Smooth muscle cell (in vitro differentiated cells): ENCODE measurements at regions not wholly inside any gene's neighbourhood (a gene's known extent, or its start where the extent isn't known, plus 50 kb on each side); places are given as distances from the start of the nearest gene placed in this dataset.
A peak's percentile ranks its signal among the peaks of the same experiment; 100 is the strongest.

Source experiments
- DNase-seq: peaks from one replicate; lab custom pipeline; 2025; ENCODE audit not compliant: unreplicated experiment; lab: John Stamatoyannopoulos, UW
- H2AFZ ChIP-seq: fragments of 200-600 bp; sonication (generic); 2 replicates; pipeline ENCODE4 v1.6.0; 2016; ENCODE audit warnings: antibody characterized with exemption, low read depth, mild to moderate bottlenecking
- H3F3A ChIP-seq: fragments of 200-600 bp; sonication (generic); 2 replicates; pipeline ENCODE4 v1.6.0; 2017; ENCODE audit warnings: antibody characterized with exemption, low read depth
- H3K27ac ChIP-seq: fragments of 200-600 bp; sonication (generic); 2 replicates; pipeline ENCODE4 v1.5.1; 2016; ENCODE audit warnings: low read depth, mild to moderate bottlenecking
- H3K27me3 ChIP-seq: fragments of 200-600 bp; sonication (generic); 2 replicates; pipeline ENCODE4 v1.6.1; 2016; ENCODE audit warnings: low read depth, mild to moderate bottlenecking
- H3K36me3 ChIP-seq: fragments of 200-600 bp; sonication (generic); 2 replicates; pipeline ENCODE4 v1.5.1; 2016; ENCODE audit warnings: low read depth
- H3K4me1 ChIP-seq: fragments of 200-600 bp; sonication (generic); 2 replicates; pipeline ENCODE4 v1.5.1; 2016; ENCODE audit warnings: low read depth
- H3K4me2 ChIP-seq: fragments of 200-600 bp; sonication (generic); 2 replicates; pipeline ENCODE4 v1.6.0; 2016; ENCODE audit warnings: mild to moderate bottlenecking
- H3K4me3 ChIP-seq: fragments of 200-600 bp; sonication (generic); 2 replicates; pipeline ENCODE4 v1.5.1; 2016; ENCODE audit warnings: mild to moderate bottlenecking
- H3K79me2 ChIP-seq: fragments of 200-600 bp; sonication (generic); 2 replicates; pipeline ENCODE4 v1.6.0; 2016; ENCODE audit warnings: low read depth, mild to moderate bottlenecking
- H3K9ac ChIP-seq: fragments of 200-600 bp; sonication (generic); 2 replicates; pipeline ENCODE4 v1.6.0; 2016; ENCODE audit warnings: low read depth
- H3K9me3 ChIP-seq: fragments of 200-600 bp; sonication (generic); replicated peaks from 2 replicates; pipeline ENCODE4 v1.5.1; 2016; ENCODE audit warnings: low read depth
- H4K20me1 ChIP-seq: fragments of 200-600 bp; sonication (generic); 2 replicates; pipeline ENCODE4 v1.6.0; 2016; ENCODE audit warnings: low read depth
- WGBS: methylation state at CpG from one replicate; pipeline ENCODE4 v1.1.7; 2016; ENCODE audit warnings: low lambda C conversion rate; 5-methylcytosine and 5-hydroxymethylcytosine counted together
- TF ChIP-seq, protein P1 (sequence below): fragments of 200-600 bp; sonication (generic); IDR thresholded peaks from 2 replicates; pipeline ENCODE4 v1.5.1; 2017; ENCODE audit warnings: borderline replicate concordance, mild to moderate bottlenecking, antibody characterized with exemption; ENCODE audit not compliant: insufficient read depth, poor library complexity, severe bottlenecking

DNA sequence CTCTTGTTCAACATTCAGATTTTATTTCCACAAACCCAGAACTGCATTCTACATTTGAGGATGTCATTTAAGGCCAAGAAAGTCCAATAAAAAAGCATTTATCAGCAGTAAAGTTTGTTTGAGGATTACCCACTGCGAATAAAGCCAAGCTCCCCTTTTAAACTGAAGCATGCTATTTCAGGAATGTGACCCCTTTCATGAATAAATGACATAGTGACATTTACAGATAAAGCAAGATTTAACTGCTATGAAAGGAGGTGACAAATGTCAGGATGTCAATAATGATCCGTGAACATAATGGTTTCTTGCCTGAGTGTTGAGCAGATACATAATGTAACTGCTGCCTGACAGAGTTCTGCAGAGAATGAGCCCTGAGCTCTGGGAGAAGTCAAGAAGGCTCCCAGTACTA is 146.3 kb downstream of the TDRD15 start:
- Histone ChIP-seq H3K4me1 (peaks cover 18% of the 10 kb centered on the region), H3K27me3 (peaks cover 6% of the 10 kb centered on the region), H3K9ac (no peak overlapping the region), H3K27ac (peak overlapping the region; percentile 6), H3K79me2 (no peaks in the 10 kb centered on the region), H3F3A (peaks cover 3% of the 10 kb centered on the region), H4K20me1 (no peaks in the 10 kb centered on the region), H3K4me3 (no peak overlapping the region), H3K9me3 (no peaks in the 10 kb centered on the region), H3K4me2 (peak overlapping the region; percentile 32), H3K36me3 (no peaks in the 10 kb centered on the region), H2AFZ (no peak overlapping the region)
- 21% methylated on average over 2 of the region's 2 CpGs for WGBS
- TF ChIP-seq, protein P1, sequence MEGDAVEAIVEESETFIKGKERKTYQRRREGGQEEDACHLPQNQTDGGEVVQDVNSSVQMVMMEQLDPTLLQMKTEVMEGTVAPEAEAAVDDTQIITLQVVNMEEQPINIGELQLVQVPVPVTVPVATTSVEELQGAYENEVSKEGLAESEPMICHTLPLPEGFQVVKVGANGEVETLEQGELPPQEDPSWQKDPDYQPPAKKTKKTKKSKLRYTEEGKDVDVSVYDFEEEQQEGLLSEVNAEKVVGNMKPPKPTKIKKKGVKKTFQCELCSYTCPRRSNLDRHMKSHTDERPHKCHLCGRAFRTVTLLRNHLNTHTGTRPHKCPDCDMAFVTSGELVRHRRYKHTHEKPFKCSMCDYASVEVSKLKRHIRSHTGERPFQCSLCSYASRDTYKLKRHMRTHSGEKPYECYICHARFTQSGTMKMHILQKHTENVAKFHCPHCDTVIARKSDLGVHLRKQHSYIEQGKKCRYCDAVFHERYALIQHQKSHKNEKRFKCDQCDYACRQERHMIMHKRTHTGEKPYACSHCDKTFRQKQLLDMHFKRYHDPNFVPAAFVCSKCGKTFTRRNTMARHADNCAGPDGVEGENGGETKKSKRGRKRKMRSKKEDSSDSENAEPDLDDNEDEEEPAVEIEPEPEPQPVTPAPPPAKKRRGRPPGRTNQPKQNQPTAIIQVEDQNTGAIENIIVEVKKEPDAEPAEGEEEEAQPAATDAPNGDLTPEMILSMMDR: no peak
- DNase-seq: no peak

DNA sequence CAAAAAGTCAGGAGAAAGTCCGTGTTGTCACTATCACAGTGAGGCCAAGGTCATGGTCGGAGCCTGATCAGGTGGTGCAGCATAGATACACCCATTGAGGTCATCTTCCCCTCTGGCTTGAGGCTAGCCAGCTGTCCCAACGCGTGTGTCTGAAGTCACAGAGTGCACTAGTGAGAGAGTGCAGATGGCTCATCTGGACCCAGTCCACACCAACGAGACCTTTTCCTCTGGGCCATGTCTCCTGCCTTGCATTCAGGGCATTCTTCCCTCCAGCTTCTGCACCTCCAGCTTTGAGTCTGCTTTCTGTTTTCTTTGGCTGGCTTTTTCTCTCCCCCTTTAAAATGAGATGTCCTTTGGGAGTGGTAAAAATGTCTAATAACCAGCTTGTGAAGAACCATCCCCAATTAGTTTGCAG is 146.9 kb downstream of the TDRD15 start:
- WGBS: 37% methylated on average over 5 of the region's 5 CpGs

DNA sequence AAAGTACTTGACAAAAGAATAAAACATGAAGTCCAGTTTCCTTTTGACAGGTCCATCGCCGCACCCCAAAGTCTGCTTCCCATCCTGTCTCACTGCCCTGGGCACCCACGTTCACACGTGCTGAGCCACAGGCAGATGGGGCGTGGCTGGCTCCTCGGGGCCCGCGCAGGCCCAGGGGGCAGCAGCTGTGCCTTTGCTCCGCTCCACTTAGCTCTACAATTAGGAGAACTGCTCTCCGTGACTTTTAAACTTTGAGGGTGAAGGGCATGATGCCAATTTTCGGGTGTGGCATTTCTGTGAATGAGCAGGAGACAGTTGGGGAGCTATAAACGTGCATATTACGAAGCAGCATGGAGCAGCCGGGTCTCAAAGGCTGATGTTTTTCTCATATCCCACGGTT is 152.4 kb downstream of the TDRD15 start:
- Histone ChIP-seq H4K20me1 (no peaks in the 10 kb centered on the region), H3K36me3 (no peaks in the 10 kb centered on the region), H3K79me2 (no peaks in the 10 kb centered on the region), H3K4me2 (no peak overlapping the region), H2AFZ (no peak overlapping the region), H3K4me1 (no peaks in the 10 kb centered on the region), H3K9me3 (no peaks in the 10 kb centered on the region), H3F3A (no peaks in the 10 kb centered on the region), H3K27me3 (peaks cover 6% of the 10 kb centered on the region), H3K4me3 (no peak overlapping the region), H3K27ac (no peak overlapping the region), H3K9ac (no peak overlapping the region)
- TF ChIP-seq, protein P1: no peak
- 92% methylated on average over 15 of the region's 15 CpGs for WGBS
- no peak for DNase-seq

More for the DNA sequence above, 146.9 kb downstream of the TDRD15 start:
- Histone ChIP-seq H3K36me3 (no peaks in the 10 kb centered on the region), H3K27me3 (peaks cover 6% of the 10 kb centered on the region), H3K79me2 (no peaks in the 10 kb centered on the region), H3K9me3 (no peaks in the 10 kb centered on the region), H2AFZ (no peak overlapping the region), H3K9ac (no peak overlapping the region), H3K4me2 (peak overlapping the region; percentile 32), H3K4me3 (no peak overlapping the region), H3K27ac (no peak overlapping the region), H3K4me1 (peaks cover 18% of the 10 kb centered on the region), H3F3A (peaks cover 3% of the 10 kb centered on the region), H4K20me1 (no peaks in the 10 kb centered on the region)
- no peak for DNase-seq
- TF ChIP-seq, protein P1: no peak
